Spleen (tissue), 7 donors: ENCODE measurements at regions not wholly inside any gene's neighbourhood (a gene's known extent, or its start where the extent isn't known, plus 50 kb on each side); places are given as distances from the start of the nearest gene placed in this dataset.
A peak's percentile ranks its signal among the peaks of the same experiment; 100 is the strongest.

Source experiments
- CTCF ChIP-seq, 11 experiments: fragments of 200-600 bp in 7 of 11; fragments of 450-650 bp in 4 of 11; sonication (generic) in 4 of 11; IDR thresholded peaks in 8 of 11; conservative IDR thresholded peaks in 3 of 11; 1 replicate in 7 of 11; 2 replicates in 4 of 11; pipeline versions ENCODE4 v1.4.0 to v1.8.0; 2016 to 2021; ENCODE audit warnings: antibody characterized with exemption in 11 of 11, inconsistent platforms in 4 of 11, mild to moderate bottlenecking in 1 of 11
- POLR2A ChIP-seq, 3 donors: fragments of 450-650 bp; IDR thresholded peaks; one replicate each; pipeline ENCODE4 v1.5.1; 2017; ENCODE audit warnings: antibody characterized with exemption in 3 of 3, mild to moderate bottlenecking in 1 of 3
- POLR2AphosphoS5 ChIP-seq, 3 donors: sonication (generic); formaldehyde crosslinking; IDR thresholded peaks; one replicate each; pipeline ENCODE4 v1.5.1; 2017; ENCODE audit warnings: antibody characterized with exemption in 3 of 3
- donor health status: DM: no; HTN: no; CAD: no; lungs with moderate emphysema.
- donor health status: DM: no; HTN: no; CAD: no.
- donor health status: DM: no; HTN: no; CAD: no.

- TF ChIP-seq POLR2AphosphoS5 (IDR thresholded peaks at IDR 0.05) (peak in 2 of 3 donors; percentile 45 to 63), POLR2A (IDR thresholded peaks at IDR 0.05) (no peak), CTCF (IDR thresholded peaks at IDR 0.05 in 8 of 11, conservative IDR thresholded peaks at IDR 0.05 in 3 of 11) (peak in 10 of 11 experiments; percentile 12 to 78 (median 50))
Observed at GRCh38 chr6:1524040-1524480, 85.7 kb upstream of the FOXC1 start.
